ENCODE measurements at regions not wholly inside any gene's neighbourhood (a gene's known extent, or its start where the extent isn't known, plus 50 kb on each side); places are given as distances from the start of the nearest gene placed in this dataset.
"Not testable (repeated sequence)": the region's sequence is repeated elsewhere in the genome, so short reads cannot be mapped to it uniquely, and the experiment has no call there.

DNA sequence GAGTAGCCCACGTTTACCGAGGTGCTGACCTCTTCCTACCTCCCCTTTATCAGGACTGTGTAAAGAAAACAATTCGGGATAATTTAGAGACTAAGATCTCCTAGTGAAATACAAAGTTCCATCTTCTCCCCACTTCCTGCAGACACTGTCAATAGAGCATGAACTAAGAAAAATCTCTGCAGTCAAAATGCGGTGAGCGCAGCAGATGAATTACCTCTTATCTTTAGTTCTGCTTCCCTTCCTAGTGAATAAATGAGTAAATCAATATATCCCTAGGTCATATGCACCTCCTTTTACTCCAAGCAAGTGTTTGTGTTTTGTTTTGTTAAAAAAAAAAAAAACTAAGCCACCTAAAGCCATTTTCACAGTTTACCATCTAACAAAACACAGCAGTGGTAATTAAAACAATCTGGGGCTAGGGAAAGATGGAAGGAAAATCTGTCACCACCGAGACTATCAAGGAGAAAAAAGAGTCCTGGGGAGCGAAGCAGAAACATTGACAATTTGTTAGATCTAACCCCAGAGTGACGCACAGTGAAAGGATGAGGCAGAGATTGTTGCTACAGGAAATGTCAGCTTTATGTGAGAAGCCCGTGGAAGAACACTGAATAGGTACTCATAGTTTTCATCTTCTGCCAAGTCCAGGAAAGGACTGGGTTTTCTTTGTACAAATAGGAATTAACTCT lies 159.4 kb upstream of the SPTLC3 start:
- no peak for ATAC-seq
- TF ChIP-seq ZFP3 (CRISPR knock-in tag; IDR thresholded peaks at IDR 0.05) (no peak), PATZ1 (CRISPR knock-in tag; IDR thresholded peaks at IDR 0.05; ENCODE audit: borderline replicate concordance) (no peak), TSHZ2 (CRISPR knock-in tag; IDR thresholded peaks at IDR 0.05) (no peak), TCF4 (CRISPR knock-in tag; IDR thresholded peaks at IDR 0.05; ENCODE audit: borderline replicate concordance) (no peak; the same call in 1 of the 2 replicates), TOX (CRISPR knock-in tag; IDR thresholded peaks at IDR 0.05; ENCODE audit: borderline replicate concordance) (no peak), GLIS3 (CRISPR knock-in tag; IDR thresholded peaks at IDR 0.05) (no peak), SNAI2 (CRISPR knock-in tag; IDR thresholded peaks at IDR 0.05) (no peak)

- not testable (repeated sequence) for ATAC-seq
Observed at GRCh38 chr20:12857643-12858042, 151.1 kb upstream of the SPTLC3 start.

DNA sequence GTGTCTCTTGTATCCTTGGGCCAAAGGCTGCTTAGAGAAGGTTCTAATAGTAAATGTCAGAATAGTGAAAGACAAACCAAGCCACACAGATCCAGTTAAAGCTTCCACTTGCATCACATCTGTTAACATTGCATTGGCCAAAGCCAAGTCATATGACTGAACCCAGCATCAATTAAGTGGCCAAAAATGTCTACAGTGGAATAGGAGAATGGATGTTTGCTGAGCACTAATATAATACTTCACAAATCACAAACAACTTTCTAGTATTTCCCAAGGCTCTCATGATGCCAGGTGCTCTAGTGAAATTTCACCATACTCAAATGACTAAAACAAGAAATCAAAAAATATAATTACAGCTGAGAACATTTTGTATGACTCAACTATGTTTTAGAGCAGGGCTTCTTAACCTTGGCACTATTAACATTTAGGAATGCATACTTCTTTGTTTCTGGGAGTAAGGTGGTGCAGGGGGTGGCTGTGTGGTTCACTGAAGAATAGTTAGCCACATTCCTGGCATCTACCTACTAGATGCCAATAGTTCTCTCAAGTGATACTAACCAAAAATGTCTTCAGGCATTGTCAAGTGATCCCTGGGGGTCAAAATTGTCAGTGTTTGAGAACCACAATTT lies 148.0 kb upstream of the SPTLC3 start:
- no peak for ATAC-seq
- TF ChIP-seq OSR1 (CRISPR knock-in tag; IDR thresholded peaks at IDR 0.05) (no peak), CSDC2 (CRISPR knock-in tag; IDR thresholded peaks at IDR 0.05) (no peak), ZNF565 (CRISPR knock-in tag; conservative IDR thresholded peaks at IDR 0.05; ENCODE audit: low read depth) (no peak), ARNTL (CRISPR knock-in tag; IDR thresholded peaks at IDR 0.05; ENCODE audit: borderline replicate concordance, low read depth) (no peak), SNAI2 (CRISPR knock-in tag; IDR thresholded peaks at IDR 0.05) (no peak), RARB (CRISPR knock-in tag; IDR thresholded peaks at IDR 0.05) (no peak), CSRNP3 (CRISPR knock-in tag; IDR thresholded peaks at IDR 0.05) (no peak), BACH2 (CRISPR knock-in tag; IDR thresholded peaks at IDR 0.05; ENCODE audit: borderline replicate concordance) (no peak), TOX (CRISPR knock-in tag; IDR thresholded peaks at IDR 0.05; ENCODE audit: borderline replicate concordance) (no peak)
- TF ChIP-seq, protein P1, sequence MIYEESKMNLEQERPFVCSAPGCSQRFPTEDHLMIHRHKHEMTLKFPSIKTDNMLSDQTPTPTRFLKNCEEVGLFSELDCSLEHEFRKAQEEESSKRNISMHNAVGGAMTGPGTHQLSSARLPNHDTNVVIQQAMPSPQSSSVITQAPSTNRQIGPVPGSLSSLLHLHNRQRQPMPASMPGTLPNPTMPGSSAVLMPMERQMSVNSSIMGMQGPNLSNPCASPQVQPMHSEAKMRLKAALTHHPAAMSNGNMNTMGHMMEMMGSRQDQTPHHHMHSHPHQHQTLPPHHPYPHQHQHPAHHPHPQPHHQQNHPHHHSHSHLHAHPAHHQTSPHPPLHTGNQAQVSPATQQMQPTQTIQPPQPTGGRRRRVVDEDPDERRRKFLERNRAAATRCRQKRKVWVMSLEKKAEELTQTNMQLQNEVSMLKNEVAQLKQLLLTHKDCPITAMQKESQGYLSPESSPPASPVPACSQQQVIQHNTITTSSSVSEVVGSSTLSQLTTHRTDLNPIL (CRISPR knock-in tag; IDR thresholded peaks at IDR 0.05; ENCODE audit: low read depth) = no peak
- TF ChIP-seq, protein P2, sequence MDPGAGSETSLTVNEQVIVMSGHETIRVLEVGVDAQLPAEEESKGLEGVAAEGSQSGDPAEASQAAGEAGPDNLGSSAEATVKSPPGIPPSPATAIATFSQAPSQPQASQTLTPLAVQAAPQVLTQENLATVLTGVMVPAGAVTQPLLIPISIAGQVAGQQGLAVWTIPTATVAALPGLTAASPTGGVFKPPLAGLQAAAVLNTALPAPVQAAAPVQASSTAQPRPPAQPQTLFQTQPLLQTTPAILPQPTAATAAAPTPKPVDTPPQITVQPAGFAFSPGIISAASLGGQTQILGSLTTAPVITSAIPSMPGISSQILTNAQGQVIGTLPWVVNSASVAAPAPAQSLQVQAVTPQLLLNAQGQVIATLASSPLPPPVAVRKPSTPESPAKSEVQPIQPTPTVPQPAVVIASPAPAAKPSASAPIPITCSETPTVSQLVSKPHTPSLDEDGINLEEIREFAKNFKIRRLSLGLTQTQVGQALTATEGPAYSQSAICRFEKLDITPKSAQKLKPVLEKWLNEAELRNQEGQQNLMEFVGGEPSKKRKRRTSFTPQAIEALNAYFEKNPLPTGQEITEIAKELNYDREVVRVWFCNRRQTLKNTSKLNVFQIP (CRISPR knock-in tag; IDR thresholded peaks at IDR 0.05; ENCODE audit: borderline replicate concordance, low read depth) = no peak

DNA sequence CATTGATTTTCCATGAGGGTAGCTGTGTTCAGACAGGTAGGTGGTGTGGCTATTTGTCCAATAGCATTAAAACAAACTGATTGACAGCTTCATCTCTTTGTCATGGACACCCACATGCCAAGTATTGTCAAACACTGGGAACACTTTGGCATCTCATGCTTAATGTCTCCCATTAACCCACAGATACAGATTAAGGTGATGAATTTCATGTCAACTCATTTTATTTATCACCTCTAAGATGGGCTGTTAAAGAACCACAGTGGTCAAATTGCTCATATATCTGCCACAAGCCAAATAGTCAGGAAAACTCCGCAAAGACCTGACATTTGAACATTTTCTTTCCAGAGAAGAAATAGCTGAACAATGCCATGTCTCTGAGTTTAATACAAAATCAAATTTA lies 139.1 kb upstream of the SPTLC3 start:
- ATAC-seq = no peak
- no peak for TF ChIP-seq ARNTL (CRISPR knock-in tag; IDR thresholded peaks at IDR 0.05; ENCODE audit: borderline replicate concordance, low read depth)
- no peak for TF ChIP-seq ZNF8 (CRISPR knock-in tag; IDR thresholded peaks at IDR 0.05)
- TF ChIP-seq ZNF70 (CRISPR knock-in tag; IDR thresholded peaks at IDR 0.05) = no peak
- no peak for TF ChIP-seq TOX (CRISPR knock-in tag; IDR thresholded peaks at IDR 0.05; ENCODE audit: borderline replicate concordance)
- TF ChIP-seq ZNF565 (CRISPR knock-in tag; conservative IDR thresholded peaks at IDR 0.05; ENCODE audit: low read depth) = no peak
- no peak for TF ChIP-seq PPARA (CRISPR knock-in tag; IDR thresholded peaks at IDR 0.05; ENCODE audit: borderline replicate concordance)
